GM12874 (cell line): ENCODE measurements at regions not wholly inside any gene's neighbourhood (a gene's known extent, or its start where the extent isn't known, plus 50 kb on each side); places are given as distances from the start of the nearest gene placed in this dataset.

Experiments
- CTCF ChIP-seq: IDR thresholded peaks from 2 replicates; pipeline ENCODE4 v1.5.1; 2011; ENCODE audit warnings: low read depth, mild to moderate bottlenecking, control low read depth, low read length, moderate library complexity; ENCODE audit not compliant: insufficient read depth

GRCh38 chr5:54774281-54775170 is 210.9 kb downstream of the ESM1 start:
- no peak for TF ChIP-seq CTCF

GRCh38 chr5:54772684-54773083 is 212.7 kb downstream of the ESM1 start:
- no peak for TF ChIP-seq CTCF

- TF ChIP-seq CTCF = no peak
Observed at GRCh38 chr5:54772231-54772630, 213.2 kb downstream of the ESM1 start.

GRCh38 chr5:54769746-54770145 is 215.6 kb downstream of the ESM1 start:
- TF ChIP-seq CTCF = no peak

- no peak for TF ChIP-seq CTCF
Observed at GRCh38 chr5:54769072-54769471, 216.3 kb downstream of the ESM1 start.

- peak; percentile 50; the same call in 1 of the 2 replicates for TF ChIP-seq CTCF
Observed at GRCh38 chr5:54766748-54767147, 218.6 kb downstream of the ESM1 start.

GRCh38 chr5:54765165-54766028 is 220.0 kb downstream of the ESM1 start:
- no peak for TF ChIP-seq CTCF
